ENCODE measurements at regions not wholly inside any gene's neighbourhood (a gene's known extent, or its start where the extent isn't known, plus 50 kb on each side); places are given as distances from the start of the nearest gene placed in this dataset.

DNA sequence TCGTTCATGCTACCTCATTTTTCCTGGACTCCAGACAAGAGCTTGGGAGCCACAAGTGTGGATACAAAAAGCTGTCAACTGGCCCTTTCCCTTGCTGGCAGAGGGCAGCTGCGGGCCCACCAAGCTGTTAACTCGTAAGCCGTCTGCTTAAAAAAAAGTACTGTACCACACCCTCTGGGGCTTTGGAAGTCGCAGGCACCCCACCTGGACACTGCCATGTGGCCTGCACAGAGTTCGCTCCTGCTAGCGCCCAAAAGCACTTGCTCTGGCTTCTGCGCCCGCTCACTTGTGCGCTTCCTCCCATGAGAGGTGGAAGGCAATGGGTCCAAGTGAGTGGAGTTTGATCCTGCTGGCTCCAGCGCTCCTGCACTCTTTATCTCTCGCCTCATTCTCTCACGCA is 476.4 kb upstream of the FSTL5 start:
- no peak overlapping the region for H4K91ac ChIP-seq (replicated peaks; ENCODE audit: insufficient read length, low read length)
- H2BK12ac ChIP-seq (ENCODE audit: low read depth, low read length) = no peak overlapping the region
- no peak overlapping the region for H2AK5ac ChIP-seq (ENCODE audit: low read depth, low read length)
- H3K23ac ChIP-seq (ENCODE audit: insufficient read length) = no peak overlapping the region
- H3K79me1 ChIP-seq (ENCODE audit: low read depth, low read length) = no peaks in the 10 kb centered on the region
- H3K4me3 ChIP-seq (ENCODE audit: extremely low read depth in 1 of 4, insufficient read depth in 2 of 4, low read depth in 3 of 4, low read length in 4 of 4) = no peak overlapping the region
- no peak overlapping the region for H3K14ac ChIP-seq (ENCODE audit: insufficient read length)
- H4K5ac ChIP-seq (ENCODE audit: insufficient read length, low read depth, low read length) = no peak overlapping the region
- no peaks in the 10 kb centered on the region for H3K36me3 ChIP-seq (ENCODE audit: control insufficient read depth in 2 of 4, insufficient read depth in 4 of 4, low read length in 3 of 4)
- WGBS, 2 experiments (ENCODE audit: extremely low coverage in 1 of 2, insufficient coverage in 1 of 2, insufficient read length in 1 of 2, insufficient replicate concordance in 2 of 2, low coverage in 1 of 2, low lambda C conversion rate in 2 of 2, missing lambda C conversion rate in 1 of 2) = 94% methylated on average over 13 of the region's 13 CpGs; no CpG with 5 or more reads in 1 of the 2 experiments
- H3K79me2 ChIP-seq (ENCODE audit: control insufficient read depth in 1 of 2, insufficient read depth in 2 of 2, low read length in 2 of 2) = no peaks in the 10 kb centered on the region
- H3K9ac ChIP-seq (replicated peaks in 1 of 4; ENCODE audit: extremely low read depth in 1 of 4, low read depth in 3 of 4, low read length in 3 of 4) = no peak overlapping the region
- H3K27me3 ChIP-seq (replicated peaks in 1 of 4; ENCODE audit: control insufficient read depth in 3 of 4, extremely low read depth in 1 of 4, insufficient read depth in 3 of 4, low read length in 3 of 4) = no peaks in the 10 kb centered on the region
- H3K23me2 ChIP-seq (ENCODE audit: low read depth, low read length) = no peaks in the 10 kb centered on the region
- H4K20me1 ChIP-seq (replicated peaks in 1 of 2; ENCODE audit: control insufficient read depth in 1 of 2, insufficient read depth in 2 of 2, low read length in 2 of 2) = no peaks in the 10 kb centered on the region
- FAIRE-seq = no peak
- DNase-seq (ENCODE audit: low read depth in 1 of 2, low spot score in 2 of 2) = no peak
- no peak overlapping the region for H3K4me2 ChIP-seq (ENCODE audit: insufficient read depth in 1 of 2, low read depth in 2 of 2, low read length in 2 of 2)
- no peaks in the 10 kb centered on the region for H3K4me1 ChIP-seq (replicated peaks in 1 of 4; ENCODE audit: control insufficient read depth in 3 of 4, insufficient read depth in 4 of 4, low read length in 3 of 4)
- POLR2A ChIA-PET (ENCODE audit: partially characterized antibody) = no interaction called here
- no peaks in the 10 kb centered on the region for H3K9me3 ChIP-seq (ENCODE audit: insufficient read depth in 2 of 2, low read depth in 1 of 2, low read length in 1 of 2)
- no peak overlapping the region for H3K4ac ChIP-seq (replicated peaks; ENCODE audit: insufficient read length, low read depth, low read length)
- H4K8ac ChIP-seq (ENCODE audit: extremely low read depth, insufficient read depth, low read length) = no peak overlapping the region
- CTCF ChIA-PET (ENCODE audit: partially characterized antibody) = interaction anchor here (0.8 to 1.8 kb wide), 4 partner anchors 19 to 397 kb away, joined by 3 to 5 read pairs (median 4); no protein-coding TSS in a partner anchor
- H2BK15ac ChIP-seq (ENCODE audit: low read length) = no peak overlapping the region
- no peak overlapping the region for H2BK20ac ChIP-seq (ENCODE audit: low read length)
- H3K18ac ChIP-seq (ENCODE audit: extremely low read depth, low read length) = no peak overlapping the region
- H2AFZ ChIP-seq (ENCODE audit: low read length) = no peak overlapping the region
- H2BK5ac ChIP-seq (ENCODE audit: low read depth, low read length) = no peak overlapping the region
- no peak overlapping the region for H3K27ac ChIP-seq (ENCODE audit: low read depth, low read length)
- H2BK120ac ChIP-seq (replicated peaks; ENCODE audit: low read depth, low read length) = no peak overlapping the region
- H3K56ac ChIP-seq (replicated peaks; ENCODE audit: insufficient read length, low read depth, low read length) = no peak overlapping the region
- TF ChIP-seq EZH2 (IDR thresholded peaks at IDR 0.05; ENCODE audit: low read depth, low read length, severe bottlenecking) = no peak
- no peak for TF ChIP-seq JUND (IDR thresholded peaks at IDR 0.05; ENCODE audit: low read length)

Measured in H1 (cell line).